ENCODE measurements at regions not wholly inside any gene's neighbourhood (a gene's known extent, or its start where the extent isn't known, plus 50 kb on each side); places are given as distances from the start of the nearest gene placed in this dataset.
"Not testable (repeated sequence)": the region's sequence is repeated elsewhere in the genome, so short reads cannot be mapped to it uniquely, and the experiment has no call there.

DNA sequence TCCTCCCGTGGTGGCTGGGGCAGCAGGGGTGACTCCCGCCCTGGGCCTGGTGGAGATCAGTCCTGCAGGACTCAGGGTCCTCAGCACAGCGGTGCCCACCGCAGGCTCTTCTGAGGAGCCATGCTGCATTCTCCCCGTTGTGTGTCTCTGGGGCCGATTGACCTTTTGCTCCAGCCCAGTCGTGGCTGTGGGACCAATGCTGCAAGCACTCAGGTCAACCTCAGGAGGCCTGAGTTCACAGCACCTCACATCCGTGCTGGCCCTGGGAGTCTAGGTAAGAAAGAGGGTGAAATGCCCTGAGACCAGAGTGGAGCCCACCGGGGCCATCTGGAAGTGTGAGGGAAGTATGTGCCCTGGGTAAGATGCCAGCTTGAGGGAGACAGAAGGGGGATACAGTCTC lies 316.1 kb upstream of the B3GAT1 start:
- no peaks in the 10 kb centered on the region for H3K9me3 ChIP-seq (ENCODE audit: control insufficient read depth, insufficient read depth, low read length)
- no peaks in the 10 kb centered on the region; the same call in 1 of the 2 replicates for H3K36me3 ChIP-seq (ENCODE audit: insufficient read depth, low read length)
- H3K4me1 ChIP-seq (ENCODE audit: insufficient read depth, low read length), result peaks cover 16% of the 10 kb centered on the region; the same call in 1 of the 2 replicates
- no peak overlapping the region for H3K9ac ChIP-seq (ENCODE audit: low read depth, low read length)

DNA sequence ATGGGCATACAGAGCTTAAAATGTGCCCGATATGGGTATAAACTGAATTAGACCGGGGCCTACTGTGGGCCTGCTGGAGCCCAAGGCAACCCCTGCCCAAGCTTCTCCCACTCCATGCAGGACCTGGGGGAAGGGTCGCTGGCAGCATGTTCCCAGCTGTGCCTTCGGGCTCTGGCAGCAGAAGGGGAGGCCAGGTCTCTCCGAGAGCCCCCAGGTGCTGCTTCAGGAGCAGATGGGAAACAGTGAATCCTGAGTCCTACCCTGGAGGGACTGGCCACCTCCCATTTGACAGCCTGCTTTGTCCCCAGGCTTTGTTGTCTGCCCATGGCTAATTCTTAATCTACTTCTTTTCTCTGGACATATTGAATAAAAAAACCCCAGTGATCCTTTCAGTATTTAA lies 315.6 kb upstream of the B3GAT1 start:
- Histone ChIP-seq H3K9me3 (ENCODE audit: control insufficient read depth, insufficient read depth, low read length) (no peaks in the 10 kb centered on the region), H3K36me3 (ENCODE audit: insufficient read depth, low read length) (no peaks in the 10 kb centered on the region; the same call in 1 of the 2 replicates), H3K4me1 (ENCODE audit: insufficient read depth, low read length) (peaks cover 16% of the 10 kb centered on the region; the same call in 1 of the 2 replicates), H3K9ac (ENCODE audit: low read depth, low read length) (no peak overlapping the region)

DNA sequence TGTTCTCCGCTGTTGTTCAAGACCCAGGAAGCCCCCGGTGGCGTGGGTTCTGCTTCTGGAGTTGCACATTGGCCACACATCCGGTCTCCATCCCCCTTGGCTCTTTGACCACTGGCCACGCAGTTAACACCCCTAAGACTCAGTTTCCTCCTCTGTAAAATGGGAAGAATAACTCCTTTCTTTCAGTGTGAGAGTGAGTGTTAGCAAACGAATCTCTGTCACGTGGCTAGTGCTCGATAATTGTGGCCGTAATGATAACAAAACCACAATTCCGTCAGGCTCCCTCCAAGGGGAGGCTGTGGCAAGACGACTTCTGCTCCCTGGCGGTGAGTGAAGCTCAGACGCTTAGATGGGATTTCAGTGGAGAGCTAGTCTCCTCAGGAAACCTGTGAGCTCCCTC lies 315.2 kb upstream of the B3GAT1 start:
- no peak overlapping the region for H3K9ac ChIP-seq (ENCODE audit: low read depth, low read length)
- peaks cover 16% of the 10 kb centered on the region; the same call in 1 of the 2 replicates for H3K4me1 ChIP-seq (ENCODE audit: insufficient read depth, low read length)
- no peaks in the 10 kb centered on the region for H3K36me3 ChIP-seq (ENCODE audit: insufficient read depth, low read length)
- no peaks in the 10 kb centered on the region for H3K9me3 ChIP-seq (ENCODE audit: control insufficient read depth, insufficient read depth, low read length)

DNA sequence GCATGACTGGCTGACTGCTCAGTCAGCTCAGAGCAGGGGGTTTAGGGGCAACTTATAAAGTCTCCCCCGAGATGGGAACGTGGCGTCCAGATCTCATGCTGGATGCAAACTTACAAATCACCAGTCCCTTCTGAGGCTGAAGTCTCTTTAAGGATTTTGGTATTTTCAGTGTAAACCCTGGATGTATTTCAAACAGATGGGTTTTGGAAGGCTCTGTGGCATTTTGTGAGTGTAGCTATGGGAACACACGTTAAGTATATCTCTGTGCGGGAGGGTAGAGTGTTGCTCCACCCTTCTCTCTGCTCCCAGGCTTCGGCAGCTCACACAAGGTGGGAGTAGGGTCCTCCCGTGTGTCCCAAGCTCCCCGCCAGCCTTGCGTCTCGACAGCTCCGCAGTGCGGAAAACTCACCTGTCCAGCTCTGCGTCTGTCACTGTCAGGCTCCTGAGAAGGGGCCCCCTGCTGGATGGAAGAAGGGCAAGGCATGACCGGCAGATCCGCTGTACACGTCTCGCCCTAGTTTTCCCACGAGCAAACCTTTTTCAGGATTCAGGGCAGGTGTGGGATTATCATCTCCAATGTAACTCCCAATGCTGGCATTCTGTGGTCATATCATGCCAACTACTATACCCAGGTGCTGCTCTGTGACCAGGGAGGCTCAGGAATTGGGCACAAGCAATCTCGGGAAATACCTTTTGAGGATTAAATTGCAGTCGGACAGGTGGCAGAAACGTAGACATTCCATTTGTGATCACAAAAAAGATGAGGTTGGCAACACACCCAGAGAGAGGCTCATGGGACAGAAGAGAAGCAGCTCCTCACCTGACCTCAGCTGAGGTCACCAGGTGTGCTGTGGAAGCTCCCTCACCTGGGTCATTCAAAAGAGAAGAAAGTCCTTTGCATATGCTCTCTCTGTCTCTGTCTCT lies 313.9 kb upstream of the B3GAT1 start:
- no peaks in the 10 kb centered on the region for H3K36me3 ChIP-seq (ENCODE audit: insufficient read depth, low read length)
- no peaks in the 10 kb centered on the region for H3K9me3 ChIP-seq (ENCODE audit: control insufficient read depth, insufficient read depth, low read length)
- H3K4me1 ChIP-seq (ENCODE audit: insufficient read depth, low read length), result peaks cover 7% of the 10 kb centered on the region; the same call in 1 of the 2 replicates

DNA sequence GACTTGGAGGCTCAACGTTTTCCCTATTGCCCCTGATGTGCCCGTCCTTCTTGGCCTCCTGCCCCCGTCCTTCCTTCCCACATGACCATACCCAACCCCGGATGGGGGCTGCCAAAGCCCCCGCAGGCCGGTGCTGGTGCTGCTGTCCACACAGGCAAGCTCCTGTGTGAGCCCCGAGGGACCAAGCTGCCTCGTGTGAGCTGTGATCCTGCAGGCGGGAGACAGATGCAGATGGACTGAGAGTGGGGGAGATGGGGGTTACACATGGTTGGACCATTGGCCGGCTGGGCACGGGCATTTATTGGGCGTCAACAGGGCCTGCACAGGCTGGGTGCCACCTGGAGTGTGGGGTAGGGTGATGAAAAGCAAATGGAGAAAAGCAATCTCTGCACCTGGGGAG lies 313.2 kb upstream of the B3GAT1 start:
- Histone ChIP-seq H3K36me3 (ENCODE audit: insufficient read depth, low read length) (no peaks in the 10 kb centered on the region), H3K9me3 (ENCODE audit: control insufficient read depth, insufficient read depth, low read length) (no peaks in the 10 kb centered on the region), H3K4me1 (ENCODE audit: insufficient read depth, low read length) (no peaks in the 10 kb centered on the region; the same call in 1 of the 2 replicates), H3K9ac (ENCODE audit: low read depth, low read length) (no peak overlapping the region)

More for the DNA sequence above, 313.9 kb upstream of the B3GAT1 start:
- H3K9ac ChIP-seq (ENCODE audit: low read depth, low read length), result no peak overlapping the region

DNA sequence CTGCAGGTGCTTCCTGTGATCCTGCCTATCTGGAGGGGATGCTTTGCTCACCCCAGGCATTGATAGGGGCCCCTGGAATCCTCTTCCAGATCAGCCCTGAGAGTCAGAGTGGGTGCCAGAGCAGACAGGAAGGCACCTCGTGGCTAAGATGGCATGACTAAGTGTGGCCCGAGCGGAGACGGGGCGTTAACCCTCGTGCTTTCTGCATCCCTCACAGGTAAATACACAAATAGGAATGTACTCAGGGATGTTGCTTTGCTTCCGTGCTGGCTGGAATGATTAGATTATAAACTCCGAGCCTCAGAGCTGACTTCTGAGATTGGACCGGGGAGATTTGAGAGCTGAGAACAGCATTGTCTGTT lies 312.7 kb upstream of the B3GAT1 start:
- no peaks in the 10 kb centered on the region for H3K4me1 ChIP-seq (ENCODE audit: insufficient read depth, low read length)
- no peaks in the 10 kb centered on the region for H3K9me3 ChIP-seq (ENCODE audit: control insufficient read depth, insufficient read depth, low read length)
- no peaks in the 10 kb centered on the region for H3K36me3 ChIP-seq (ENCODE audit: insufficient read depth, low read length)
- H3K9ac ChIP-seq (ENCODE audit: low read depth, low read length), result no peak overlapping the region

DNA sequence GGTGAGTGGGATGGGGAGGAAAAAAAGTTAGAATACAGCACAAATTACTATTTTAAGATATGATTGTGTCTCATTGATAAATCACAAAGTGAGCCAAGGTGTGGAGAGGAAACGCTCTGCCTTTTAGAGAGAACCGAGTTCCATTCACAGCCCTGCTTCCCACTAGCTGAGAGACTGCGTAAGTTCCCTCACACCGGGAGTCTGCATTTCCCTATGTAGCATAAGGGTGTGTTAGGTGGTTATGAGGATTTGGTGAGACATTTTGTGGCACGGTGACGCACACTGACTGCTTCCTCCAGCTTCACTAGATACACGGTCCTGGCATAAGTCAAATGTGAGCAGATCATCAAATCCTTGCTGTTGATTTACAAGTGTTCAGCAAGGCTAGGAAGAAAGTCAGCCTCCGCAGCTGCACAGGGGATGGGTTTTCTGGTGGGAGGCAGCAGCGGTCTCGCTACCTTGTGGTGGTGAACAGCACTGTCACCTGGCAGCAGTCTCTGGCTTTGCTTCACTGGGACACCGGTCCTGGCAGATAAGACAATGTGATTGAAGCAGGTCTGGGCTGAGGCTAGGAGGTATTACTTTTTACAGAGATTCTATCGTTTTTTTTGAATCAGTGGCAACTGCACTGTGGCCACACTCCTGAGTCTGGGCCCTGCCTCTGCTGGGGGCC lies 312.2 kb upstream of the B3GAT1 start:
- H3K4me1 ChIP-seq (ENCODE audit: insufficient read depth, low read length), result no peaks in the 10 kb centered on the region
- H3K9ac ChIP-seq (ENCODE audit: low read depth, low read length), result no peak overlapping the region
- no peaks in the 10 kb centered on the region for H3K9me3 ChIP-seq (ENCODE audit: control insufficient read depth, insufficient read depth, low read length)
- H3K36me3 ChIP-seq (ENCODE audit: insufficient read depth, low read length), result no peaks in the 10 kb centered on the region

DNA sequence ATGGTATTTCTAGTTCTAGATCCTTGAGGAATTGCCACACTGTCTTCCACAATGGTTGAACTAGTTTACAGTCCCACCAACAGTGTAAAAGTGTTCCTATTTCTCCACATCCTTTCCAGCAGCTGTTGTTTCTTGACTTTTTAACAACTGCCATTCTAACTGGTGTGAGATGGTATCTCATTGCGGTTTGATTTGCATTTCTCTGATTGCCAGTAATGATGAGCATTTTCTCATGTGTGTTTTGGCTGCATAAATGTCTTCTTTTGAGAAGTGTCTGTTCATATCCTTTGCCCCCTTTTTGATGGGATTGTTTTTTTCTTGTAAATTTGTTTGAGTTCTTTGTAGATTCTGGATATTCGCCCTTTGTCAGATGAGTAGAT lies 308.6 kb upstream of the B3GAT1 start:
- not testable (repeated sequence) for H3K9me3 ChIP-seq (ENCODE audit: control insufficient read depth, insufficient read depth, low read length); H3K9ac ChIP-seq (ENCODE audit: low read depth, low read length); H3K4me1 ChIP-seq (ENCODE audit: insufficient read depth, low read length); H3K36me3 ChIP-seq (ENCODE audit: insufficient read depth, low read length)

DNA sequence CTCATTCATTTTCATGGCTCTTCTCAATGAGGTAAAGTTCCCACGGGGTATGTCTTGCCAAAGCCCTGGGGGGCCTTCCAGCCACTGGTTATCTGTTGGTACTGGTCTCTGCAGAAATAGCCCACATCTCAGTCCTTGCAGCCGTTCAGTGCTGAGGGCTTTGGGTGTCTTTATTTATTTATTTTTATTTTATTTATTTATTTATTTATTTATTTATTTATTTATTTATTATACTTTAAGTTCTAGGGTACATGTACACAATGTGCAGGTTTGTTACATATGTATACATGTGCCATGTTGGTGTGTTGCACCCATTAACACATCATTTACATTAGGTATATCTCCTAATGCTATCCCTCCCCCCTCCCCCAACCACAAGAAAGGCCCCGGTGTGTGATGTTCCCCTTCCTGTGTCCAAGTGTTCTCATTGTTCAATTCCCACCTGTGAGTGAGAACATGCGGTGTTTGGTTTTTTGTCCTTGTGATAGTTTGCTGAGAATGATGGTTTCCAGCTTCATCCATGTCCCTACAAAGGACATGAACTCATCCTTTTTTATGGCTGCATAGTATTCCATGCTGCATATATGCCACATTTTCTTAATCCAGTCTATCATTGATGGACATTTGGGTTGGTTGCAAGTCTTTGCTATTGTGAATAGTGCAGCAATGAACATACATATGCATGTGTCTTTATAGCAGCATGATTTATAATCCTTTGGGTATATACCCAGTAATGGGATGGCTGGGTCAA lies 308.1 kb upstream of the B3GAT1 start:
- not testable (repeated sequence) for H3K9me3 ChIP-seq (ENCODE audit: control insufficient read depth, insufficient read depth, low read length); H3K9ac ChIP-seq (ENCODE audit: low read depth, low read length); H3K36me3 ChIP-seq (ENCODE audit: insufficient read depth, low read length); H3K4me1 ChIP-seq (ENCODE audit: insufficient read depth, low read length)

DNA sequence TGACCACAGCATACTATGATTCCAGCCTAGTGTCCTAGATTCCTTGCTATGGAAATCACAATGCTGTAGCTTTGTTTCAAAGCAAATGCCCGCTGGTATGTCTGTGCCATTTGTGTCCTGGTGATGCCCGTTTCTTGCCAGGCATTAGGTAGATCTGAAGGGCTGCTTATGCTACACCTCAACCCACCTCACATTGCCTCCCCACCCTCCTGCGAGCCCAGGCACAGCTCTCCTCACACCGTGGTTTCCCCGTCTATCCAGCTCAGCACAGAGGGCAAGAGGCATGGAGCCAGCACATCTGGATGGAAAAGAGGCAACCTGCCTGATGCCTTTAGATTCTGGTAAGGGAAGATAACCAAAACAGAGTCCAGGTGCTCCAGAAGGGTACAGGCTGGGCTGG lies 307.4 kb upstream of the B3GAT1 start:
- no peaks in the 10 kb centered on the region for H3K9me3 ChIP-seq (ENCODE audit: control insufficient read depth, insufficient read depth, low read length)
- H3K9ac ChIP-seq (ENCODE audit: low read depth, low read length), result no peak overlapping the region
- H3K36me3 ChIP-seq (ENCODE audit: insufficient read depth, low read length), result no peaks in the 10 kb centered on the region
- no peaks in the 10 kb centered on the region for H3K4me1 ChIP-seq (ENCODE audit: insufficient read depth, low read length)

DNA sequence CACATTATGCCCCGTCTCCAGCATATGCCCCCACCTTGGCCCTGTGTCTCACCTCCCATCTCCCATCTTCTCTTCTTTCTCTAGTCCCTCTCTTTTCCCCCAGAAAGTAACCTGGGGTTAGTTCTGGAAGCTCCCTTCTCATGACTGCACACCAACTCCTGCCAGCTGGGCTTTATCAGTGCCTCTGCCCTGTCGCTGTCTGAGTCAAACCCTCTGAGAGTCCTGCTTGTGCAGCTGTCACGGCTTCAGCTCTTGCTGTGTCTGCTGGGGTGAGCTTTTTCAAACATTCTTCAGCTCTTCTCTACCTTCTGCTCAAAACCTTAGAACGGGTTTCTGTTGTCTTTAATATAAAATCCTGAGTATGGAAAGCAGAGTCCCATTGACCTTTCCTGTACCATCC lies 304.5 kb upstream of the B3GAT1 start:
- no peaks in the 10 kb centered on the region for H3K9me3 ChIP-seq (ENCODE audit: control insufficient read depth, insufficient read depth, low read length)
- no peak overlapping the region for H3K9ac ChIP-seq (ENCODE audit: low read depth, low read length)
- H3K36me3 ChIP-seq (ENCODE audit: insufficient read depth, low read length), result no peaks in the 10 kb centered on the region
- H3K4me1 ChIP-seq (ENCODE audit: insufficient read depth, low read length), result no peaks in the 10 kb centered on the region

DNA sequence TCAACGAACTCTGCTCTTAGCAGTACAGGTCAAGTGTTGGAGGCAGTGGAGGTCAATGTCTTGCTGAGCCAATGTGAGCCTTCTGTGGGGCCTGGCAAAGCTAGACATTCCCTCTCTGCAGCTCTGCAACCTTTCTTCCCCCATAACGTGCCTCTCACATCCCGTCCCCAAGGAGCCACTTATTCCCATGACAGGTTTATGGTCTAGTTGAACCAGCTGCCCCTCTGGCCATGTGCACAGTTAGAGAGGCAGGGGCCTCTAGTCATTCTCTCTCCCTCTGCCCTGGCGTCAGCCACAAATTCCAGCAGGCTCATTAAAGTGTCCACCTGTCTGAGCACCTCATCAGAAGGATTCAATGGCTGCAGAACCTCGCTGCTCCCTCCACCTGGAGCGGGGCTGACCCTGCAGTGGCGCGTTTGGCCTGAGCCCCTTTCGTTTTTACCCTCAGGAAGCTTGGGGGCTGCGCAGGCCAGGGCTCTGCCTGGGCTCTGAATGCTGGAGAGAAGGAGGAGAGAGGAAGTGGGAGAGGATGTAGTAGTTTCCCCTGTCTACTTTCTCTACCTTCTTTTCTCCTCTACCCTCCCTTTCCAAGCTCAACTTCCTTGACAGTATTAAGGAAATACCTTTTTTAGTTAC lies 302.1 kb upstream of the B3GAT1 start:
- no peak overlapping the region for H3K9ac ChIP-seq (ENCODE audit: low read depth, low read length)
- no peaks in the 10 kb centered on the region for H3K36me3 ChIP-seq (ENCODE audit: insufficient read depth, low read length)
- H3K9me3 ChIP-seq (ENCODE audit: control insufficient read depth, insufficient read depth, low read length), result no peaks in the 10 kb centered on the region
- H3K4me1 ChIP-seq (ENCODE audit: insufficient read depth, low read length), result no peaks in the 10 kb centered on the region; the same call in 1 of the 2 replicates

DNA sequence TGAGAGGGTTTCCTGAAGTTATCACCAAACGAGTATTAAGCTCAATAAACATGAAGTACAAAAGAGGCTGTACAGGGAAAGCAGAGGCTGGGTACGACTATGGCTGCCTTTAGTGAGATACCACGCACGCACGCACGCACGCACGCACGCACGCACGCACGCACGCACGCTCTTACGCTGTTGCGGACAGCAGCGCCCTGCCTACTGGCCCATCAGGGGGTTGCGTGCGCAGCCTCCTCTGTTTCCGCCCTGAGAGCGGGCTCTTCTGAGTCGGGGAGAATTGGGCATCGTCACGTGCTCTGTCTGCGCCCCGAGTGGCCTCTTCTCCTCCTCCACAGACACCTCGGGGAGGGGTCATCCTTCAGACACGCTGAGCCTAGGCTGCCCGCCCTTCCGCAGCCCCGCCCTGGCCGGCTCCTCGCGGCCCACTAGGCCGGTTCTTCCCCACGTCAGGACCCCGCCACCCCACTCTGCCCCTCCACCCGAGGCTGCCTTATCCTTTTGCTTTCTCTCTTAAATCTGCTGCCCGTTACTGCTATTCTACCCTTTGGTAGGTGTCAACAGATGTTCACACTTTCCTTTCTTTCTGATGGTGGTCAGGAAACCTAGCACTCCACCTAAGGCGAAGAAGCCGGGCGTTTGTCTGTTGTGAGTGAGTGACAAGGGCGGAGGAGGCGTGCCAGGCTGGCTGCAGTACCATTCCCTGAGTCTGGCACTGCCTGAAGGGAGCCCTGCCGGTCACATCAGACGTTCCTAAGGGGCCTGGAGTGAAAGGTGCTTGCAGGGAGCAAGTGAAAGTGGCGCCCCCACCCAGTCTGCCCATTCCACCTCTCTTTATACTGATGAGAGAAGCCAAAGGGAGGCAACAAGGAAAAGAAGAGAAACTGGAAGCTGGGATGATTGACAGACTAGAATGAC lies 300.4 kb upstream of the B3GAT1 start:
- Histone ChIP-seq H3K4me1 (ENCODE audit: insufficient read depth, low read length) (no peaks in the 10 kb centered on the region; the same call in 1 of the 2 replicates), H3K9ac (ENCODE audit: low read depth, low read length) (no peak overlapping the region), H3K9me3 (ENCODE audit: control insufficient read depth, insufficient read depth, low read length) (no peaks in the 10 kb centered on the region), H3K36me3 (ENCODE audit: insufficient read depth, low read length) (no peaks in the 10 kb centered on the region)

All from ES-I3 (cell line).